HG03103 (cell line): ENCODE measurements at regions not wholly inside any gene's neighbourhood (a gene's known extent, or its start where the extent isn't known, plus 50 kb on each side); places are given as distances from the start of the nearest gene placed in this dataset.
"Not testable (repeated sequence)": the region's sequence is repeated elsewhere in the genome, so short reads cannot be mapped to it uniquely, and the experiment has no call there.

Experiments
- ATAC-seq: cut with Tn5 transposase; IDR thresholded peaks from one replicate; pipeline ENCODE4 v1.9.1; 2021; ENCODE audit warnings: low read depth; ENCODE audit not compliant: unreplicated experiment

DNA sequence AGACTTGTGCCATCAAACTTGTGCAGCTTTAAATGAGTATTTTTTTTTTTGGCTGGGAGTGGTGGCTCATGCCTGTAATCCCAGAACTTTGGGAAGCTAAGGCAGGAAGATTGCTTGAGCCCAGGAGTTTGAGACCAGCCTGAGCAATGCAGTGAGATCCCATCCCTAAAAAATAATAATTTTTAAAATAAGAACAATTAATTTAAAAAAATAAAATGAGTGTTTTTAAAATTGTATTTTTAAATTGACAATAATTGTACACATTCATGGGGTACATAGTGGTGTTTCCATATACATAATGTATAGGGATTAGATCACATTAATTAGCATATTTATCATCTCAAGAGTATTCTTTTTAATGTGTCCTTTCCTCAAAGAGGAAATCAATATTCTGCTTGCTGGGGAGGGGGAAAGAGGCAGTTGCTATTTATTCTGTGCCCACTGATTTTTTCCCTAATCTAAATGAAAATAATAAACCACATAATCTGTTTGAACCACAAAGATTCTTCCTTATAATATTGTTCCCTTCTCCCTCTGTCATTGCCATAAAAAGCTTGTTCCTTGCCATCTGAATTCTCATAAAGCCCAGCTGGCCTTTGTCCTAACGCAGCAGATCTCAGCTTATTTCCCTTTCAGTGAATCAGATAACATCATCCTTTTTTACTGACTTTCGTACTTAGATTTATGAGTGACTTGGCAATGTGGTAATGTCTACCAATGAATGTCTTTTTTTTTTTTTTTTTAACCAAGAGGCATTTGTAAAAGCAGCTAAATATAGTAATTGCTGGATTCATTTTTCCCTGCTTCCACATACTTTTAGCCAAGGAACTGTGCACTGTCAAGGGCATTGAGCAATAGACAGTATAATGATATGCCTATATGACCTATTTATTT is 81.8 kb upstream of the RUBCNL start:
- ATAC-seq = no peak

GRCh38 chr13:46467694-46468093 is 80.6 kb upstream of the RUBCNL start:
- not testable (repeated sequence) for ATAC-seq

- not testable (repeated sequence) for ATAC-seq
These were observed 79.0 kb upstream of the RUBCNL start for GRCh38 chr13:46466074-46466473.

DNA sequence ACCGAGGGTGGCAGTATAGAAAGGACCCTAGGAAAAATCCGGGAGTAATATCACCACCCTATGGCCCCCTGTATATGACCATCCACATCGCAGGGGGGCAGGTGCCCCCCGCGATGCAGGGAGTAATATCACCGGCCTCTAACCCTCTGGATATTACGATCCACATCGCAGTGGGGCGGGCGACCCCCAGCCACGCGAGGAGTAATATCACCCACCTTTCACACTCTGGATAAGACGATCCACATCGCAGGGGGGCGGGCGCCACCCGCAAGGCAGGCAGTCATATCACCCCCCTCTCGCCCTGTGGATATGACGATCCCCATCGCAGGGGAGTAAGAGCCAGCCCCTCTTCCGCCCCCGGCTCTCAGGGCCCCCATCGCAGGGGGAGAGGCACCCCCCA is 76.7 kb upstream of the RUBCNL start:
- ATAC-seq = no peak

DNA sequence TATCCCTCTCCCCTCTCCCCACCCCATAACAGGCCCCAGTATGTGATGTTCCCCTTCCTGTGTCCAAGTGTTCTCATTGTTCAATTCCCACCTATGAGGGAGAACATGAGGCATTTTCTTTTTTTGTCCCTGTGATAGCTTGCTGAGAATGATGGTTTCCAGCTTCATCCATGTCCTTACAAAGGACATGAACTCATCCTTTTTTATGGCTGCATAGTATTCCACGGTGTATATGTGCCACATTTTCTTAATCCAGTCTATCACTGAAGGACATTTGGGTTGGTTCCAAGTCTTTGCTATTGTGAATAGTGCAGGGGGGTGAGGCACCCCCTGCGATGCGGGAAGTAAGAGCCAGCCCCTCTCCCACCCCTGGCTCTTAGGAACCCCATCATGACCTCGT is 73.2 kb upstream of the RUBCNL start:
- not testable (repeated sequence) for ATAC-seq

DNA sequence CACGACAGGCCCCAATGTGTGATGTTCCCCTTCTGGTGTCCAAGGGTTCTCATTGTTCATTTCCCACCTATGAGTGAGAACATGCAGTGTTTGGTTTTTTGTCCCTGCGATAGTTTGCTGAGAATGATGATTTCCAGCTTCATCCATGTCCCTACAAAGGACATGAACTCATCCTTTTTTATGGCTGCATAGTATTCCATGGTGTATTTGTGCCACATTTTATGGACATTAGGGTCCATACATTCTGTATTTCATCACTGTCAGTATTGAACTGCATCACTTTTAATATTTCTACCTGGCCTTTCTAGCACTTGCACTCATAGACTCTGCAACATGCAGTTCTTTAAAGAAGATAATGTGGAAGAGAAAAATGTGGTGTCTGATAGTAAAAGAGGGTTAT is 70.2 kb upstream of the RUBCNL start:
- ATAC-seq = not testable (repeated sequence)

- ATAC-seq = peak; percentile 97
These were observed 68.9 kb upstream of the RUBCNL start for GRCh38 chr13:46455924-46456323.

DNA sequence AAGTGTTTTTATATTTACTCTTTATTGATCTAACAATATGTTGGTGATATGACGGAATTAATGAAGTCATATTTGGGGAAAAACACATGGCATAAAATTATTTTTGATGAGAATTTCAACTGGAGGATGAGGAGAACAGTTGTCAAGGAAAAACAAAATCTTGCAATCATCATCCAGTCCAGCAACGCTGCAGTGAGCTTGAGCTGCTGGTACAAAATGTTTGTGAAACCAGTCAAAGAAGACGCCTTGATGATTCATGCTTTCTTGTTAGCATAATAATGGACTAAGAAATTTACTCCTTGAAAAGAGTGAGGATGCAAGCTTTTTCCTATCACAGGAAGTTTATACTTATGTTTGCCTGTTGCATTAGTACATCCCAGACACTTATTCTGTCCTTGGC is 64.1 kb upstream of the RUBCNL start:
- not testable (repeated sequence) for ATAC-seq

- ATAC-seq = not testable (repeated sequence)
These were observed 62.9 kb upstream of the RUBCNL start for GRCh38 chr13:46449949-46450348.

DNA sequence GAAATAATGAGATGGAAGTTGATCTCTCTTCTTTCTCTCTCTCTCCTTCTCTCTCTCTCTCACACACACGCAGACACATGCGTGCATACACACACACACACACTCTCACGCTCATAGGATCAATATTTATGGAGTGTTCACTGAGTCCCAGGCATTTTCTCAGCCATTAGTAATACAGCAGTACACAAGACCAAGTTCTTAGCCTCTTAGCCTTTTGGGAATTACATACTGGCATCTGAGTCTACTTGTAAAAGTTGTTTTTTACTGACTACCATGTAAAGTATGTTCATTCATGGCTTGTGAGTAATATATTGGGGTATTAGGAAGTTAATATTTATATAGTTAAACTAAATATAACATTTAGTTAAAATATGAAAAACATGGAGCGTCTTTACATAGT is 61.1 kb upstream of the RUBCNL start:
- not testable (repeated sequence) for ATAC-seq

GRCh38 chr13:46437808-46438404 is 50.9 kb upstream of the RUBCNL start:
- not testable (repeated sequence) for ATAC-seq
